GM10266 (cell line): ENCODE measurements at regions not wholly inside any gene's neighbourhood (a gene's known extent, or its start where the extent isn't known, plus 50 kb on each side); places are given as distances from the start of the nearest gene placed in this dataset.

Source experiments
- DNase-seq: peaks from one replicate; pipeline ENCODE4 v3.0.0; 2012; ENCODE audit errors: extremely low spot score
- CTCF ChIP-seq: IDR thresholded peaks from 2 replicates; pipeline ENCODE4 v1.5.1; 2012; ENCODE audit warnings: mild to moderate bottlenecking, low read depth; ENCODE audit not compliant: control insufficient read depth, insufficient read depth; ENCODE audit errors: missing control alignments

- TF ChIP-seq CTCF, result no peak
- DNase-seq, result no peak
These were observed 146.3 kb upstream of the XYLT1 start for GRCh38 chr16:17617021-17617552.

- no peak for TF ChIP-seq CTCF
These were observed 141.6 kb upstream of the XYLT1 start for GRCh38 chr16:17612336-17612735.

GRCh38 chr16:17607609-17608008, 136.8 kb upstream of the XYLT1 start:
- no peak for TF ChIP-seq CTCF
- DNase-seq, result no peak

More at GRCh38 chr16:17612336-17612735, 141.6 kb upstream of the XYLT1 start:
- no peak for DNase-seq

GRCh38 chr16:17607075-17607509, 136.3 kb upstream of the XYLT1 start:
- no peak for DNase-seq
- TF ChIP-seq CTCF, result no peak

- TF ChIP-seq CTCF, result no peak
- no peak for DNase-seq
These were observed 135.7 kb upstream of the XYLT1 start for GRCh38 chr16:17606460-17606859.

GRCh38 chr16:17605784-17606183, 135.0 kb upstream of the XYLT1 start:
- TF ChIP-seq CTCF, result no peak
- DNase-seq, result no peak

- DNase-seq, result no peak
- TF ChIP-seq CTCF, result no peak
These were observed 132.9 kb upstream of the XYLT1 start for GRCh38 chr16:17603626-17604025.
